ENCODE measurements at regions not wholly inside any gene's neighbourhood (a gene's known extent, or its start where the extent isn't known, plus 50 kb on each side); places are given as distances from the start of the nearest gene placed in this dataset.
A peak's percentile ranks its signal among the peaks of the same experiment; 100 is the strongest.

DNA sequence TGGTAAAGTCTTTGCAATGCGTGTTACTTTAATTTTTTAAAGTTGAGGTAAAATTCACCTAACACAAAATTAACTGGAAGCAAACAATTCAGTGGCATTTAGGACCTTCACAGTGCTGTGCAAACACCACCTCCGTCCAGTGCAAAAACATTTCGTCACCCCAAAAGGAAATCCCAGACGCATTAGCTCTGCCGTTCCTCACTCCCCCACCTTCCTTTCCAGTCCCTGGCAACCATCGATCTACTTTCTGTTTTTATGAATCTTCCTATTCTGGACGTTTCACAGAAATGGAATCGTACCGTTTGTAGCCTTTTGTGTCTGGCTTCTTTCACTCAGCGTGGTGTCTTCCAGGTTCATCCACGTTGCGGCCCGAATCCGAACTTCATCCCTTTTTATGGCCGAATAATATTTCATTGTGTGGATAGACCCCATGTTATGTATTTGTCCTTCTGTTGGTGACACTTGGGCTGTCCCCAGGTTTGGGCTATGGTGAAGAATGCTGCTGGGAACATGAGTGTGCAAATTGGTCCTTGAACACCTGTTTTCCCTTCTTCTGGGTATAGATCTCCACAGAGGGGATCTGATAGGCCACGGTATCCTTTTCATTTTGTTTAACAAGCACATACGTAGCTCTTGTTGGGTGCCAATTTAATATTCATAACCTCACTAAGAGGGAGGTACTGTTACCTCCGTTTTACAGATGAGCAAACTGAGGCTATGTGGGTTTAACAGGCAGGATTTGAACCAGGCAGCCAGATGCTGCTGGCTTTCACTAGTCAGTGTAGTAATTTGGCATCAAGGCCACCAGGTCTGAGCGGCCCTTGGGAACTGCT is 232.0 kb upstream of the GSE1 start:
- DNase-seq: peak in 1 of 3 donors; percentile 20

DNA sequence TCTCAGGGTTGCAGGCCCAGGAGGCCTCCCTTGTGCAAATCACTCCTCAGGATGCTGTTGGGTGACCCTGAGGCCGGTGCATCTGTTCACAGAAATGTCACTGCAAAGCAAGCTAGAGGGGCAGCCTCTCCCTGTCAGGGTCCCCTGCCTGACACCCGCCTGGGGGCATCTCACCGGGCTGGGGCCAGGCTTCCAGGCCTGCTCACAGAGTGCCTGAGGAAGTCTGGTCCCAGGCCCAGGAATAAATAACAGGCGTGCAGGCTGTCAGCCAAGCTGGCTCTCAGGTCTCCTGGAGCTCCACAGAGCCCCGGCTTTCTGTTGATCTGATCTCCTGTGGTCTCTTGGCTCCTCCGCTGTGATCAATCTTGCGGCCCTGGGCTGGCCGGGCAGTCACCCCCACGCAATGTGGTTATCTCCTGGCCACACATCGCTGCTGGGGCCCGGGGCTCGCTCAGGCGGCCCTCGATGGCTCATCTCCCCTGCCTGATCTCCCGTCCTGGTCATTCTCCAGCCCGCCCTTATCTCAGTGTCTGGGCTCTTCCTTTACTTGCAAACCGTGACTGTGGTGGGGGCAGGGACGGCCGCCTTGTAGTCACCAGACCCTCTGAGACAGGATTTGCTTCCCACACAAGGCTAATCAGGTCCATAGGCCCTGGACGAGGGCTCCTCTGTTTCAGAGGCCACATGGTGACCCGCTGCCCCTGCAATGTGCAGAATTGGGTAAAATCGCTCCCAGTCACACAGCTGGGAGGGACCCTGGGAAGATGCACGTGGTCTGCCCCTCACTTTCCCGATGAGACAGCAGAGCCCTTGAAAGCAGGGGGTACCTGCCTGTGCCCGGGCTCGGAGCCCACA is 231.2 kb upstream of the GSE1 start:
- no peak for DNase-seq

DNA sequence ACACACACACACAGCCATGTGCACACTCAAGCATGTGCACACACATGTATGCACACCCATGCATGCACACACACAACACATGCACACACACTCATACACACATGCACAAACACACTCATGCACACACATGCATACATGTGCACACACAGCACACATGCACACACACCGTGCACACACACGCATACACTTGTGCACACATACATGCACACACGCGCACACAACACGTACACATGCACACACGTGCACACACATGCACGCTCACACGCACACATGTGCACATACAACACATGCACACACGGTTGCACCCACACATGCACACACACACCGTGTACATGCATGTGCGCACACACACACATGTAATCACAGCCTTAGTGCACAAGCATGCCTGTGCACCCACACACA is 230.4 kb upstream of the GSE1 start:
- no peak for DNase-seq

DNA sequence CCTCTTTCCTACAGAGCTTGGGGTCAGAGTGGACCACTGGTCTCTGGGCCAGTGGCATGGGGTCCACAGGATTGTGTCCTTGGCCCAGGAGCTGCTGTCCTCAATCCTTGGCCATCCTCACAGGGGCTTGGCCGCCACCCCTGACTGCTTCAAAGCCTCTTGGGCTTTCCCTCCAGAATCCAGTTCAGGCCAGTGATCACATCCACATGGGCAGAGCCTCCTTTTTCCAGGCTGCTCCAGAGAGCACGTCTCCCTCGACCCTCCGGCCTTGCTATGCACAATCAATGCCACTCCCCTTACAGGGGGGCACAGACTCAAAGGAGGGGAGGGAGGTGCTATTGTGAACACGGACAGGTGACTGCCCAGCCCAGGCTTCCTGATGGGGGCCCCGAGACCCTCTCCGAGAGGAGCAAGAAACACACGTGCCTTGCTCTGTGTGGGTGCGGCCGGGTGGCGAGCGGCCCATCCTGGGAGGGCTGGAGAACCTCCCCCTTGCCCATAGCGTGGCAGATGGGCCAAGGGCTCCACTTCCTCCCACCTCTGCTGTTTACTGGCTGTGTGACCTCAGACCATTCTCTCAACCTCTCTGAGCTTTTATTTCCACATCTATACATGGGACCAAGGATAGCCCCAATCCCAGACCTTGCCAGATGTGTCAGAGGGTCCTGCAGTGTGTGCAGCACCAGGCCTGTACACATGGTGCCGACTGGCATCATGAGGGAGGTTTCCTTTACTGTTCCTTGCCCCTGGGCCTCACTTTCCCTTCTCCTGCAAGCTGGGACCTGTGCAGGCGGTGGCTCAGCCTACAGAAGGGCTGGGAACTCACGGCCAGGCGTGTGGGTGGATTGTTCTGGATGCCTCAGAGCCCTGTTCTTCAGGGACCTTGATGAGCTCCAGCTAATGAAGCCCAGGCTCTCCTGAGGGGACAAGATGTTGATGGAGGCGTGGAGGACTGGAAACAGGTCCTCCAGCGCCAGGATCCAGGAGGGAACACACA is 229.0 kb upstream of the GSE1 start:
- peak in 1 of 3 donors; percentile 37 for DNase-seq

DNA sequence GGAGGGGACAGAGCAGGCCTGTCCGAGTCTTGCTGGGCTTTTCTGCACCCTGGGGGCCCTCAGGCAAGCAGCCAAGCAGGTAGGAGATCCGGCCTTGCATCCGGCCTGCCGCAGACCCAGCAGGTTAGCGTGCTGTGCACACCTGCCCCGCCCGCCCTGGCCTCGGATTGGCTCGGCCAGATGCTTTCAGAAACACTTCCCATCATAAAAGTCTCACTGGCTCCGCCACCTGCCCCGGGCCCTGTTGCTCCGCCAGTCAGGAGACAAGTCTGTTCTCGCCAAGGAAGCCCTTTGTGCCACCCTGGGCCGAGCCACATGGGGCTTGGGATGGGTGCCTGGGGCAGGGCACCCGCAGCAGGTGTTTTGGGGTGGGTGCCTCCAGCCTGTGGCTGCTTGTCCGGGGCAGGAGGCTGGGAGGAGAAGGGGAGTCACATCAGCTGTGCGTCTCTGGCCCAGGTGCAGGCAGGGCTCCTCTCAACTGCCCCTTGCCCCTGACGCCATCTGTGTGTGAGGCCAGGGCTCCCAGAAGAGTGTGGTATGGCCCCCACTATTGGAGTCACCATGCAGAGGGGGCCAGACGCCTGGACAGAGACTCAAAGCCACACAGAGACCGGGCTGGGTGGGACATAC is 228.2 kb upstream of the GSE1 start:
- DNase-seq: no peak

DNA sequence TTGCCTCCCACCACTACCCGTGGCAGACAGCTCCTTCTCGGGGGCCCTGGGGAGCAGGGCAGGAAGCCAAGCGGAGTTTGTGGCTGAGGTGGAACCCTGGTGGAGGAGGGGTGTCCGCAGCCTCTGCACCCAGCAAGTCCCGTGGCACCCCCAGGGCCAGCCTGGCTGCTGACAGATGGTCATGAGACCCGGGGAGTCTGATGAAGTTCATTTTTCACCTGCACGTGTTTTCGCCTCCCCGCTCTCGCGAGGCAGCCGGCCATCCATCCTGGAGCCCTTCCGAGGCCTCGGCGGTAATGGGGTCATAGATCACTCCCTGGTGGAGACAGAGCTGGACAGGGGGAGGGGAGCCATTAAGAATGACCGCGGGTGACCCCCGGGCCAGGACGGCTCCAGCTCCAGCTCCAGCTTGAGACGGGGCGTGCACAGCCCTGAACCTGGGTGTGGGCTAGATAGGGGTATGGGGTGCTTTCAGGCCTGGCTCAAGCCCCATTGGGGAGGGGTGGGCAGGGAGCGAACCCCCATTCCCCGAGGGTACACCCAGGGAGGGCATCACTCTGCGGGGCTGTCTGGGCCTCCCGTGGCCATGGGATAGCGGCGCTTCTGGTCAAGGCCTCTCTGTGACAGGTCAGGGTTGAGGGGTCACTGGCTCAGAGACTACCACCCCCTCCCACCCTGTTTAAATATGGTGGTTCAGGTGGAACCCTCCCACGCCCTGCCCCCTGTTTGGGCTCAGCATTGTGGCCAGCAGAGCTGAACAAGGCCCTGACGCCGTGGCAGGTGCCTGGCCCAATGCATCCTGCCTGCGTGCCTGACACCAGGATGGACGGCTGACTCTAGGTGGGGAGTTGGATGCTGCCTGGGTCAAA is 227.4 kb upstream of the GSE1 start:
- no peak for DNase-seq

DNA sequence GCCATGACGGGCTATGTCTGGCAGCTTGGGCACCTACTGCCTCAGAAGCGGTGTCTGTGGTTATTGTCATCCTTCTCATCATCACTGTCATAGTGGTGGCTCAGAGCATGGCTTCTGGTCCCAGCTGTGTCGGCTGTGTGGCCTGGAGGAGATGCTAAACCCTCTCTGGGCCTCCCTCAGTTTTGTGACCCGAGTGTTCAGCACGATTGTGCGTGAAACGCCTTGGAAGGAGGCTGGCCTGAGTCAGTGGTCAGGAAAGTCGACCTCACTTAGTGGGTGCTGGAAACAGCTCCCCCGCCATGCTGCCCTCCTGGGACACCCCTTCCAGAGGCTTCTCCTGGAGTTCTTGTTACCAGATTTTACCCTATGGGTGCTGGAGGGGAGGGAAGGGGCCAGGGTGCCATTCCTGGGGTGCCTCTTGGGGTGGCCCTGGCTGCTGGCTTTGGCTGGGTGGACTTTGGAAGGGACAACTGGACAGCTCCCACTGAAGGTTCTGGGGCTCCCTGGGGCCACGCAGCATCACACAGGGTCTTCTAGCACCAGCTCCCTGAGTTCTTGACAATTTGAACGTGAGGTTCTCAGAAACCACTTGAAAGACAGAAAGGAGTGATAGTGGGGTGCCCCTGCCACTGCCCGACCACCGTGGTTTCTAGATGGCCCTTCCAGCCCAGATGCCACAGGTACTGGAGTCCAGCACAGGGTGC is 226.5 kb upstream of the GSE1 start:
- DNase-seq: no peak

DNA sequence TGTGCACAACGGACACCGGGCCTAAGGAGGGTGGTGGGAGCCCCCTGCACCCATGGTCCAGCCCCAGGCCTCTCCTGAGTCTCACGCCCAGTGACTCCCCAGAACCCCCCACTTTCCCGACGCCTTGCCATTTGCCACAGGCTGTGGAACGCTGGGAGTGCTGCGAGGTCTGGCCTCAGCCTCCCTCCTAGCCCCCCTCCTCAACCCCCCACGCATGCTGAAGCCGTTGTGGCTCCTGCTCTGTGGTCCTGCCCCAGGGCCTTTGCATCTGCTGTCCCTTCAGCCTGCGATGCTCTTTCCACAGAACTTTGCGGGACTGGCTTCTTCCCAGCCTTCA is 226.0 kb upstream of the GSE1 start:
- DNase-seq: no peak

DNA sequence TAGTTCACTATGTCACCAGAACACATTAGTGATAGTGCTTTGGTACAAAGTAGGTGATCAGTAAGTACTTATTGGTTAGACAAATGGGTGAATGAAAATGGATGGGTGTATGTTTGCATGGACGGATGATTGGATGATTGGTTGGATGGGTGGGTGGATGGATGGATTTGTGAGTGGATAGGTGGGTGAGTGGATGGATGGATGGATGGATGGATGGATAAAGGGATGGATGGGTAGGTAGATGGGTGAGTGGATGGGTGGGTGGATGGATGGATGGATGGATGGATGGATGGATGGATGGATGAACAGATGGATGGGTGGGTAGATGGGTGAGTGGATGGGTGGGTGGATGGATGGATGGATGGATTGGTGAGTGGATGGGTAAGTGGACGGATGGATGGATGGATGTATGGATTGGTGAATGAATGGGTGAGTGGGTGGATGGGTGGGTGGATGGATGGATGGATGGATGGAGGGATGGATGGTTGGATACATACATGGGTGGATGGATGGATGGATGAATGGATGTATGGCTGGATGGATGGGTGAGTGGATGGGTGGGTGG is 225.3 kb upstream of the GSE1 start:
- no peak for DNase-seq

DNA sequence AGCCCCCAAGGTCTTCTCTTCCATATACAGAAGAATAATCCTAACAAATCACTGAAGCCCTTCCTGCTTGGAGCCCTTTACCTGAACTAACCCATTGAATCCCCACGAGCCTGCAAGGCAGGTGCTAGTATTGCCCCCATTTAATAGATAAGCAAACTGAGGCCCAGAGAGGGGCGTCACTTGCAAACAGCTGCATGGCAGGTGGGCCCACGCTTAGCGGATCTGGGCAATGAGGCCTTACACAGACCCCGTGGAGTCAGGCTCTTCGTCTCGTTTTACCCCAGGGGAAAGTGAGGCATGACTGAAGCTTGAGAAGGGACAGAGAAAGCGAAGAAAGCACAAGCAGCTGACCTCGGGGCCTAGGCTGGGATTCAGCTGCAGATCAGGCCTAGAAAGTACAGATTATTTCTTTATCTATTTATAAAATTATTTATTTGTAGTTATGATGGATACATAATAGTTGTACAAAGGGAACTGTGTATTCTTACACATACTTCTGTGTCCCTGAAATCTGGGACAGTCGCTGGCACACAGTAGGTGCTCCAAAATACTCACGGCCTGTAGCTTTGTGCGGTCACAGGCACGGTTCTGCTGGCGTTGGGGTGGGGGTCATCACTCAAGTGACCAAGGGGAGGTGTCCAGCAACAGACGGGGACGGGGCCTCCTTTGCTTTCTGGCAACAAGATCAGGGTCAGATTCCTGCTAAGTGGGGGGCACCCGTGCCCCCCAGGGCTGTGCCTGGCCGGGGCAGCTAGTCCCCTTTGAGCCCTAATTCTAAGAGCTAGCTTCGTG is 223.2 kb upstream of the GSE1 start:
- DNase-seq: no peak

DNA sequence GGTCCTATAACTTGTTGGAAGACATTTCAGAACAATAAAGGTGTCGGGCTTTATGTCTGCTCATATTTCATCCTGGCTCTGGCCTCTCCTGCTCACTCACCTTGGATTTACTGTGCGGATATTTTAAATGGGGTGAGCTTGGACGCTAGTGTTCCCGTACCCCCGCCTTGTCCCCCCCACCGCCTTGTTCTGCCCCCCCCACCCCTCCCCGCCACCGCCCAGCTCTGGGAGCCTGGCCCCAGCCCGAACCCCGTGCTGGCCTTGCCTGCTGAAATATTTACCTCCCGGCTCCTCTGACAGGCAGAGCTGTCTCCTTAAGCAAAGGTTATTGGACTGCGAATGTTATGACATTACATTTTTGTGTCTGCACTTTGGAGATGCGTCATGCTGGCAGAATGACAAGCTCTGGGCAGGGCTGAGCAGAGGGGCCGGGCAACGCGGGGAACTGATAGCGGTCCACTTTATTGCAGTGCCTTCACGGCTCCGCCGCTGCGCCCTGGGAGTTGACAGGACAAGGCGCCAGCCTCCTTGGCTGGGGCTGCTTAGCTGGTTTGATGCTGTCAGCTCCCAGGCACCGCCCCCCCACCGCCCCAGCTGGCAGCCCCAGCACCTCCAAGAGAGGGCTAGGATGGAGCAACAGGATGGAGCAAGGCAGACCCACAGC is 222.5 kb upstream of the GSE1 start:
- no peak for DNase-seq

DNA sequence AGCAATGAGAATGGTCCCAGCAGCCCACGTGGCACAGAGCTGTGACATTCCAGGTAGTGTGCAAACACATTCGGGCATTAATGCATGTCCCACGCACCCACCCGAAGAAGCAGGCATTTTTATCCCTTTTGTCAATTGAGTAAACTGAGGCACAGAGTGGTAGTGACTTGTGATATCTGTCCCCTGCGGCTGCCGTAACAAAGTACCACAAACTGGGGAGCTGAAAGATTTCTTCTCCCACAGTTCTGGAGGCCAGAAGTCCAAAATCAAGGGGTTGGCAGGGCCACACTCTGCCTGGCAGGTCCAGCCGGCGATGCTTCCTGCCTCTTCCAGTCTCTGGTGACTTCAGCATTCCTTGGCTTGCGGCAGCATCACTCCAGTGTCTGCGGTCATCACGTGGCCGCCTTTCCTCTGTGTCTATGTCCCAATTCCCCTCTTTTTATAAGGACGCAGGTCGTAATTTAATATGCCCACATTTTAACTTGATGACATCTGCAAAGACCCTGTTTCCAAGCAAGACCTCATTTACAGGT is 221.9 kb upstream of the GSE1 start:
- no peak for DNase-seq

DNA sequence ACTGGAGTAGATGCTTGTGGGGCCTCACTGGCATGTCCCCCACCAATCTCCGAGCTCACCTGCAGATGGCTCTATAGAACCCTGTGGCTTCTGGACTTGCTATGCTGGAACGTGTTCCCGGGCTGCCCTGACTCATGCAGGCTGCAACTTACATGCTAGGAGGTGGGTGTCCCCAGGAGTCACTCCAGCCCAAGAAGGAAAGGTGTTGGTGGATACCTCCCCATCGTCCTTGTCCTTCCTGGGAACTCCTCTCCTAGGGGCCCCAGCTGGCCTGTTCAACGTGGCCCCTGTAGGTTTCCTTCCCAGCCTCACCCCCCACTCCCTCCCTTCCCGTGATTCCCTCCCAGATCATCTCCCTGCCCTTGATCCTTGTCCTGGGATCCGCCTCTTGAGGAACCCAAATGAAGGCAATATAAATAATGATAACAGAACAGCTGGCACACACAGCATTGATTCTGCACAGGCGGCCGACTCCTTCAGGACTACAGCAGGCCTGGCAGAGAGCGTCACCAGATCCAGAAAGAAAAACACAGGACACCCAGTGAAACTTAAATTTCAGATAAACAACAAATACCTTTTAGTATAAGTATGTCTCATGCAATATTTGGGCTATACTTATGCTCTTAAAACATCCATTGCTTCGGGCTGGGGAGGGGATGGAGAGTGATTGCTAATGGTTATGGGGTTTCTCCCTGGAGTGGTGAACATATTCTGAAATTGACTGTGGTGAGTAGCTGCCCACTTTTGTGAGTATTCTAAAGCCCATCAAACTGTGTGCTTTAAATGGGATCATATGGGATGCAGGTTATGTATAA is 221.1 kb upstream of the GSE1 start:
- no peak for DNase-seq

DNA sequence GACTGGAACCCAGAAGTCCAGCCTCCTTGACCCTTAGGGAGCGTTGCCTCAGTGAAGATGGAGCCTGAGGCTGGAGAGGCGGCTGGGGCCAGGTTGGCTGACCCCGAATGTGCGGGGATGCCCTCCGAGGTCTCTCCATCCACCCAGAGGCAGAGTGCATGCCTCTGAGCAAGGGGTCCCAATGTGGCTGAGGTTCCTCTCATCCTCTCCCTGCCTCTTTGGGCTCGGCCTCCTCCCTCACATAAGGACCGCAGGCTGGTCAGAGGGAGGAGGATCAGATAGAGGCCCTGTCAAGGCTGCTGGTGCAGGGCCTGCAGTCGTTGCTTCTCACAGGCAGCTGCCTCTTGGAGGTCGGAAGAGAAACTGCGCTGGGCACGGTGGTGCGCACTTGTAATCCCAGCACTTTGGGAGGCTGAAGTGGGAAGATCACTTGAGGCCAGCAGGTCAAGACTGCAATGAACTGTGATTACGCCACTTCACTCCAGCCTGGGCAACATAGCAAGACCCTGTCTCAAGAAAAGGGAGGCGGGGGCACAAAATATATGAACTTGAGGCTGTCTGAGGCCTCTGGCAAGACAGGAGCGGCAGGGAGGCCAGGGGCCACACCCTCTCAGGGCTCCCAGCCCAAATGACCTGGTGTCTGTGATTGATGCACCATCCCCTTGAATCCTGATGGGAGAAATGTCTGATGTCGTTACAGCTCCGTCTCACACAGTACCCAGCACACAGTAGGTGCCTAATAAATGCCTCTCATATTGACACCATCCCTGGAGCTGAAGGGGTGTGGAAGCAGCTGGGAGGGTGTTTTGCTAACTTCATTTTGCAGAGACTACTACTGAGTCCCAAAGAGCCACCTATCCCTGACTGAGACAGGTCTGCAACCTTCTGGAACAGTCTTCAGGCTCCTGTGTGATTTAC is 220.1 kb upstream of the GSE1 start:
- no peak for DNase-seq

DNA sequence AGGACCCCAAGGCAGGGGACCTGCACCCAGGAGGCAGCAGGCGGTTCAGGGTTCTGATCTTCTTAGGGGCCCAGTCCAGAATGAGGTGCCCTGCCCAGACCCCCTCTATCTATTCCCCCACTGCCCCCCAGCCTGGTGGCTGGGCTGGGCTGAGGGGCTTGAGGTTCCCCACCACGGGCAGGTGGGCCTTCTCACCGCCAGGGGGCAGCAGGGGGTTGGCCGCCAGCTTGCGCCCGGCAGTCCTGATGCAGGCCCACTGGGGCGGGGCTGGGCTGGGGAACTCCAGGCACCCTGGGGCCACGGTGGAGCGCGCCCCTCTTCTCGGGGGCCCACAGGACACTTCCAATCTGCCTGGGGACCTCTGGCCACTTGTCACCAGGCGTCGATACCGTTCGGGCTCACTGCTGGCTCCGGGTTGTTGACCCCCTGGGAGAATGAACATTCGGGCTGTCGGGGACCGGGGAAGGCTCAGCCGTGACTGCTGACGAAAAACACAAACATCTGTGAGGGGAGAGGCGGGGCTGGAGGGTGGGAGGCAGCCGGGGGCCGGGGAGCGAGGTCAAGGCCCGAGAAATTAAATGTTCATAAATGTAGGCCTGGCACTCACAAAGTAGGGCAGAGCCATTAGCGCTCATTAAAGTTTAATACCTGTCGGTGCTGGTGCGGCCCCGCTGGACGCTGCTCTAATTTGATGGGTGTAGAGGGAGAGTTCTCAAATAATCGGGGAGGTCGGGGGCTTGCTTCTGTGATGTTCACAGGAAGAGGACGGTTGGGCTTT is 219.3 kb upstream of the GSE1 start:
- DNase-seq: peak; percentile 66 to 90 (median 76)
